A673 (cell line): ENCODE measurements at regions not wholly inside any gene's neighbourhood (a gene's known extent, or its start where the extent isn't known, plus 50 kb on each side); places are given as distances from the start of the nearest gene placed in this dataset.

ENCODE experiments used
- BruUV-seq: library from RNA; stranded (reverse); fragments of 400-500 nt; replicated peaks from 2 replicates; lab custom pipeline; 2021; lab: Mats Ljungman, UMichigan
- CTCF ChIA-PET: fragments of 300-600 bp; sonication (Branson Sonifier 250); formaldehyde crosslinking; loops from one replicate; lab custom pipeline; 2022; ENCODE audit warnings: antibody characterized with exemption; lab: Charles Lee
- POLR2A ChIA-PET: fragments of 300-600 bp; sonication (Branson Sonifier 250); formaldehyde crosslinking; loops from one replicate; lab custom pipeline; 2022; ENCODE audit warnings: antibody characterized with exemption; ENCODE audit not compliant: low non-redundant PET; lab: Charles Lee
- DNase-seq: peaks from one replicate; pipeline ENCODE4 v3.0.0-alpha.2; 2015; ENCODE audit warnings: low spot score
- H3K27ac ChIP-seq: fragments of 200-600 bp; sonication (generic); 2 replicates; pipeline ENCODE4 v1.5.1; 2016; ENCODE audit warnings: mixed run types, low read depth, mild to moderate bottlenecking, mixed read lengths, antibody characterized with exemption, low read length; ENCODE audit not compliant: poor library complexity, severe bottlenecking
- H3K27me3 ChIP-seq: fragments of 200-600 bp; sonication (generic); replicated peaks from 2 replicates; pipeline ENCODE4 v1.6.1; 2017; ENCODE audit warnings: mixed run types, low read depth, mild to moderate bottlenecking, mixed read lengths, antibody characterized with exemption, low read length; ENCODE audit not compliant: insufficient read depth, poor library complexity
- H3K36me3 ChIP-seq: fragments of 200-600 bp; sonication (generic); 2 replicates; pipeline ENCODE4 v1.6.1; 2016; ENCODE audit warnings: mixed run types, mild to moderate bottlenecking, mixed read lengths, antibody characterized with exemption, low read length; ENCODE audit not compliant: insufficient read depth, poor library complexity, severe bottlenecking
- H3K4me1 ChIP-seq: fragments of 200-600 bp; sonication (generic); 2 replicates; pipeline ENCODE4 v1.6.1; 2017; ENCODE audit warnings: mixed run types, mild to moderate bottlenecking, mixed read lengths, antibody characterized with exemption, low read length; ENCODE audit not compliant: insufficient read depth, poor library complexity, severe bottlenecking
- H3K4me3 ChIP-seq: fragments of 200-600 bp; sonication (generic); 2 replicates; pipeline ENCODE4 v1.5.1; 2016; ENCODE audit warnings: low read depth, mixed run types, mild to moderate bottlenecking, mixed read lengths, low read length; ENCODE audit not compliant: poor library complexity, severe bottlenecking
- H3K9me3 ChIP-seq: fragments of 200-600 bp; sonication (generic); 2 replicates; pipeline ENCODE4 v1.6.1; 2016; ENCODE audit warnings: mixed run types, low read depth, mild to moderate bottlenecking, mixed read lengths, antibody characterized with exemption, low read length; ENCODE audit not compliant: poor library complexity, severe bottlenecking
- EZH2 ChIP-seq: fragments of 200-600 bp; sonication (generic); IDR thresholded peaks from 2 replicates; pipeline ENCODE4 v1.6.1; 2017; ENCODE audit warnings: borderline replicate concordance, low read depth, mild to moderate bottlenecking, mixed read lengths, antibody characterized with exemption, low read length; ENCODE audit not compliant: poor library complexity, severe bottlenecking
- intact Hi-C: fragments of 100-400 bp; cut with micrococcal nuclease; formaldehyde crosslinking; loops from one replicate; pipeline ENCODE4 v1.10.0; 2022; ENCODE audit not compliant: unreplicated experiment
- TF ChIP-seq, protein P1 (sequence below): fragments of 300-800, 200-600 bp; sonication (generic); conservative IDR thresholded peaks from 2 replicates; pipeline ENCODE4 v1.5.1; 2017; ENCODE audit warnings: low read depth, mild to moderate bottlenecking, antibody characterized with exemption, low read length, moderate library complexity, mixed read lengths

GRCh38 chr18:41814651-41815050 lies 140.4 kb upstream of the PIK3C3 start:
- H3K4me1 ChIP-seq = no peaks in the 10 kb centered on the region
- intact Hi-C loops = no loop called here
- no TSS peak for BruUV-seq
- no peaks in the 10 kb centered on the region for H3K9me3 ChIP-seq
- ChIA-PET POLR2A (no interaction called here), CTCF (no interaction called here)
- TF ChIP-seq, protein P1, sequence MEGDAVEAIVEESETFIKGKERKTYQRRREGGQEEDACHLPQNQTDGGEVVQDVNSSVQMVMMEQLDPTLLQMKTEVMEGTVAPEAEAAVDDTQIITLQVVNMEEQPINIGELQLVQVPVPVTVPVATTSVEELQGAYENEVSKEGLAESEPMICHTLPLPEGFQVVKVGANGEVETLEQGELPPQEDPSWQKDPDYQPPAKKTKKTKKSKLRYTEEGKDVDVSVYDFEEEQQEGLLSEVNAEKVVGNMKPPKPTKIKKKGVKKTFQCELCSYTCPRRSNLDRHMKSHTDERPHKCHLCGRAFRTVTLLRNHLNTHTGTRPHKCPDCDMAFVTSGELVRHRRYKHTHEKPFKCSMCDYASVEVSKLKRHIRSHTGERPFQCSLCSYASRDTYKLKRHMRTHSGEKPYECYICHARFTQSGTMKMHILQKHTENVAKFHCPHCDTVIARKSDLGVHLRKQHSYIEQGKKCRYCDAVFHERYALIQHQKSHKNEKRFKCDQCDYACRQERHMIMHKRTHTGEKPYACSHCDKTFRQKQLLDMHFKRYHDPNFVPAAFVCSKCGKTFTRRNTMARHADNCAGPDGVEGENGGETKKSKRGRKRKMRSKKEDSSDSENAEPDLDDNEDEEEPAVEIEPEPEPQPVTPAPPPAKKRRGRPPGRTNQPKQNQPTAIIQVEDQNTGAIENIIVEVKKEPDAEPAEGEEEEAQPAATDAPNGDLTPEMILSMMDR = no peak
- no peak for TF ChIP-seq EZH2
- H3K27me3 ChIP-seq = peaks cover 16% of the 10 kb centered on the region
- H3K27ac ChIP-seq = no peak overlapping the region
- H3K36me3 ChIP-seq = no peaks in the 10 kb centered on the region
- no peak overlapping the region for H3K4me3 ChIP-seq
- DNase-seq = peak; percentile 4

DNA sequence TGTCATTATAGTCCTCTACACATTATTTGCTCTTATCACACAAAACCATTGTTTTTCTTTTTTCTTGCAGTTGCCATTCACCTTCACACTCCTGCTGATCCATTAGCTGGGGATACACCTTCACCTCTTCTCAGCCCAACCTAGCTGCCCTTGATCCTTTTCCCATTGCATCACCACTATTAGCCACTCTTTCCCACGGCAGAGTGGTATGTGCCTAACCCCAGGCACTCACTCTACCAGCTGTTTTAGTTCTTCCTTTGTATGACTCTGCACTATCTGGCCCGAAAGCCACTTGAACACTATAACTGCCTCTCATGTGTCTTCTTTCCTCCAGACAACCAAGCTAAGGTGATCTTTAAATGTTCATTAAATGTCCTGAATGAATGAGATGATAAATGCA lies 145.4 kb upstream of the PIK3C3 start:
- H3K27ac ChIP-seq = no peak overlapping the region
- ChIA-PET POLR2A (no interaction called here), CTCF (no interaction called here)
- intact Hi-C loops = no loop called here
- H3K4me1 ChIP-seq = no peaks in the 10 kb centered on the region
- no peaks in the 10 kb centered on the region for H3K9me3 ChIP-seq
- peaks cover 11% of the 10 kb centered on the region for H3K27me3 ChIP-seq
- no peak overlapping the region for H3K4me3 ChIP-seq
- TF ChIP-seq EZH2 = no peak
- BruUV-seq = no TSS peak
- H3K36me3 ChIP-seq = no peaks in the 10 kb centered on the region
- no peak for DNase-seq

DNA sequence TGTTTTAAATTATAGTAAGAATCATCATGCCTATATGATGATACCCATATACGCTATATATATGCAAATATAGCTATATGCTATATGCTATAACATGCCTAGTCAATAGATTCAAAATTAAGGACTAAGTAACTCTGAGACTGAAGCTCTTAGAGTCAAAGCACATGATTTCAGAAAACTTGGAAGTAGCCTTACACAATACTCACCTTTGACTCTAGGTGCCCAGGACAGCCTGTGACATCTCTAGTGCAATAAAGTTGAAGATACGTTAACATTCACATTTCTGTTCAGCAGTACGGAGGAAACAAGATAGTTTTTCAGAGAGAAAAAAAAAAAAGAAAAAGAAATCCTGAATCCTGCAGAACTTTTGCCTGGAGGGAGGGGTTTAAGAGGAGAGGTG lies 149.7 kb upstream of the PIK3C3 start:
- Histone ChIP-seq H3K36me3 (no peaks in the 10 kb centered on the region), H3K4me1 (no peaks in the 10 kb centered on the region), H3K27ac (no peak overlapping the region), H3K9me3 (no peaks in the 10 kb centered on the region), H3K27me3 (peaks cover 43% of the 10 kb centered on the region), H3K4me3 (no peak overlapping the region)
- POLR2A ChIA-PET = no interaction called here
- DNase-seq = no peak
- intact Hi-C loops = no loop called here
- TF ChIP-seq, protein P1 = no peak
- no peak for TF ChIP-seq EZH2
- CTCF ChIA-PET = no interaction called here
- BruUV-seq = no TSS peak

- no peak for DNase-seq
- ChIA-PET POLR2A (no interaction called here), CTCF (no interaction called here)
- Histone ChIP-seq H3K4me1 (no peaks in the 10 kb centered on the region), H3K27me3 (peaks cover 59% of the 10 kb centered on the region), H3K36me3 (no peaks in the 10 kb centered on the region), H3K9me3 (no peaks in the 10 kb centered on the region), H3K27ac (no peak overlapping the region), H3K4me3 (no peak overlapping the region)
- no TSS peak for BruUV-seq
- intact Hi-C loops = no loop called here
- TF ChIP-seq EZH2 = no peak
- TF ChIP-seq, protein P1 = no peak
Measured at GRCh38 chr18:41798879-41799278, 156.2 kb upstream of the PIK3C3 start.
